ENCODE measurements at regions not wholly inside any gene's neighbourhood (a gene's known extent, or its start where the extent isn't known, plus 50 kb on each side); places are given as distances from the start of the nearest gene placed in this dataset.

DNA sequence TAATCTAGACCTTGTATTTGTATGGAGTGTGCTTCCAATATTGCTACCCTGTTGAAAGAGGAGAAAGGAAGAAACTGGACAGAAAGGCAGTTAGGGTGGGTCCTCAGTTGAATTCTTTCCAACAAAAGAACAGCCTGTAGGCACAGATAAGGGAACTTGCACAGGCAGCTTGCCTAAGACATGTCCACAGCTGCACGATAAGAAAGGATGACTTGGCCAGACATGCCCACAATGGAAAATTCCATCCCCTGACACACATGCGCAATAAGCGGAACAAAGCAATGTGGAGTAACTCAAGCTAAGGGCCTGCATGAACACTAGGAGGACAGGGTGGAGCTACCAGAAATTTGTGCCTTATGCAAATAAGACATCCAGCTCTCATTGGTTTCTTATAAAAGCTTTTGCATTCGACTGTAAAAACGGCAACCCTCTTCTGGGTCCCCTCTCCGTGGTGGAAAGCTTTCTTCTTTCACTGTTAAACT, 1084.7 kb upstream of the NXPH2 start:
- Histone ChIP-seq H4K5ac (ENCODE audit: insufficient read length, low read depth, low read length) (no peak overlapping the region), H4K91ac (ENCODE audit: insufficient read length, low read depth, low read length) (no peak overlapping the region), H2AFZ (ENCODE audit: low read length) (no peak overlapping the region), H3K23me2 (ENCODE audit: insufficient read length, low read depth, low read length, poor library complexity, severe bottlenecking) (no peaks in the 10 kb centered on the region), H3K79me2 (ENCODE audit: insufficient read depth, low read length) (no peaks in the 10 kb centered on the region), H3K4me1 (ENCODE audit: insufficient read depth, low read length) (no peaks in the 10 kb centered on the region), H4K20me1 (ENCODE audit: control insufficient read depth, insufficient read depth, insufficient read length) (no peaks in the 10 kb centered on the region), H4K8ac (replicated peaks; ENCODE audit: insufficient read length, low read depth, low read length) (no peak overlapping the region), H2BK5ac (ENCODE audit: insufficient read length, low read length) (no peak overlapping the region), H2BK120ac (ENCODE audit: low read depth, low read length, poor library complexity, severe bottlenecking) (no peak overlapping the region), H2BK20ac (ENCODE audit: low read depth, low read length, poor library complexity, severe bottlenecking) (no peak overlapping the region), H2BK15ac (ENCODE audit: low read depth, low read length) (no peak overlapping the region), H3T11ph (ENCODE audit: low read length) (no peak overlapping the region), H2BK12ac (ENCODE audit: insufficient read length, low read depth, low read length) (no peak overlapping the region), H3K56ac (ENCODE audit: insufficient read length, low read depth, low read length) (no peak overlapping the region), H2AK5ac (ENCODE audit: insufficient read length, low read length) (no peak overlapping the region), H3K79me1 (ENCODE audit: insufficient read depth, low read depth, low read length, poor library complexity, severe bottlenecking) (no peaks in the 10 kb centered on the region), H3K14ac (ENCODE audit: insufficient read depth, low read length) (no peak overlapping the region), H3K4ac (ENCODE audit: low read depth, low read length) (no peak overlapping the region), H3K27ac (ENCODE audit: insufficient read length, low read depth, low read length) (no peak overlapping the region), H3K23ac (ENCODE audit: insufficient read length, low read depth, low read length) (no peak overlapping the region), H3K9ac (ENCODE audit: extremely low read depth, insufficient read length, low read length) (no peak overlapping the region), H3K27me3 (ENCODE audit: insufficient read depth, low read length) (no peaks in the 10 kb centered on the region), H3K4me2 (ENCODE audit: insufficient read depth, insufficient read length, low read length) (no peak overlapping the region), H3K9me3 (ENCODE audit: control insufficient read depth, low read depth, low read length) (no peaks in the 10 kb centered on the region), H3K18ac (ENCODE audit: insufficient read length, low read depth, low read length) (no peak overlapping the region)
- no CpG with 5 or more reads among the region's 6 CpGs for WGBS (ENCODE audit: extremely low coverage, insufficient read length, low lambda C conversion rate)
- TF ChIP-seq, protein P1, sequence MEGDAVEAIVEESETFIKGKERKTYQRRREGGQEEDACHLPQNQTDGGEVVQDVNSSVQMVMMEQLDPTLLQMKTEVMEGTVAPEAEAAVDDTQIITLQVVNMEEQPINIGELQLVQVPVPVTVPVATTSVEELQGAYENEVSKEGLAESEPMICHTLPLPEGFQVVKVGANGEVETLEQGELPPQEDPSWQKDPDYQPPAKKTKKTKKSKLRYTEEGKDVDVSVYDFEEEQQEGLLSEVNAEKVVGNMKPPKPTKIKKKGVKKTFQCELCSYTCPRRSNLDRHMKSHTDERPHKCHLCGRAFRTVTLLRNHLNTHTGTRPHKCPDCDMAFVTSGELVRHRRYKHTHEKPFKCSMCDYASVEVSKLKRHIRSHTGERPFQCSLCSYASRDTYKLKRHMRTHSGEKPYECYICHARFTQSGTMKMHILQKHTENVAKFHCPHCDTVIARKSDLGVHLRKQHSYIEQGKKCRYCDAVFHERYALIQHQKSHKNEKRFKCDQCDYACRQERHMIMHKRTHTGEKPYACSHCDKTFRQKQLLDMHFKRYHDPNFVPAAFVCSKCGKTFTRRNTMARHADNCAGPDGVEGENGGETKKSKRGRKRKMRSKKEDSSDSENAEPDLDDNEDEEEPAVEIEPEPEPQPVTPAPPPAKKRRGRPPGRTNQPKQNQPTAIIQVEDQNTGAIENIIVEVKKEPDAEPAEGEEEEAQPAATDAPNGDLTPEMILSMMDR (conservative IDR thresholded peaks at IDR 0.05): no peak
- Mint-ChIP-seq H3K4me3 (no peak overlapping the region), H3K27ac (no peak overlapping the region), H3K36me3 (ENCODE audit: insufficient read depth in 1 of 3, low read depth in 3 of 3) (peaks cover 10 to 19% (median 11%) of the 10 kb centered on the region in 3 experiments; a peak in 5 of 7 replicates), H3K27me3 (ENCODE audit: low read depth) (no peaks in the 10 kb centered on the region; the same call in 1 of the 2 replicates), H3K4me1 (peaks cover 3 to 6% of the 10 kb centered on the region in 2 experiments; a peak in 3 of 4 replicates), H3K9me3 (peaks cover 8 to 16% of the 10 kb centered on the region in 2 experiments; a peak in 4 of 5 replicates)
- DNase-seq: no peak
